ENCODE measurements at regions not wholly inside any gene's neighbourhood (a gene's known extent, or its start where the extent isn't known, plus 50 kb on each side); places are given as distances from the start of the nearest gene placed in this dataset.
A peak's percentile ranks its signal among the peaks of the same experiment; 100 is the strongest.

- DNase-seq (ENCODE audit: low read depth) = peak; percentile 27
- no peak overlapping the region for H3K4me3 ChIP-seq (ENCODE audit: low read length)
- no peak for TF ChIP-seq CTCF (IDR thresholded peaks at IDR 0.05; ENCODE audit: insufficient read depth, low read depth, low read length, missing control alignments)
These were observed 620.0 kb downstream of the PKHD1 start for GRCh38 chr6:51467231-51467952.

DNA sequence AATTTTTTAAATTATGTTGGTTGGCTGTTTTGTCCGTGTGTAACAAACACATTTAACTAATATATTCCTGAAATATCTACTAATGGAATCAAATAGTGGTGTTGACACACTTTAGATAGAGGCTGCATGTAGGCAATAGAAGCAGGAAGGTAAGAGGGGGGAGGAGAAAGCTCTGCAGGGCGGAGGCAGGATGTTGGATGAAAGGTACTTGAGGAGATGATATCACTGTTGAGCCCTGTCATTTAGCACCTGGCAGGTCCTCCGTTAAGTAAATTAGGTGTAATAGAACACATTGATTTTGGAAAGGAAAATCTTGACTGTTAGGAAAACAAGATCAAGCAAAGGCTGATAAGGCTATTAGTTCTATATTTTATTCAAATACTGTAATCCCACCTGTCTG, 618.7 kb downstream of the PKHD1 start:
- DNase-seq (ENCODE audit: low read depth) = no peak
- no peak overlapping the region for H3K4me3 ChIP-seq (ENCODE audit: low read length)
- no peak for TF ChIP-seq CTCF (IDR thresholded peaks at IDR 0.05; ENCODE audit: insufficient read depth, low read depth, low read length, missing control alignments)

DNA sequence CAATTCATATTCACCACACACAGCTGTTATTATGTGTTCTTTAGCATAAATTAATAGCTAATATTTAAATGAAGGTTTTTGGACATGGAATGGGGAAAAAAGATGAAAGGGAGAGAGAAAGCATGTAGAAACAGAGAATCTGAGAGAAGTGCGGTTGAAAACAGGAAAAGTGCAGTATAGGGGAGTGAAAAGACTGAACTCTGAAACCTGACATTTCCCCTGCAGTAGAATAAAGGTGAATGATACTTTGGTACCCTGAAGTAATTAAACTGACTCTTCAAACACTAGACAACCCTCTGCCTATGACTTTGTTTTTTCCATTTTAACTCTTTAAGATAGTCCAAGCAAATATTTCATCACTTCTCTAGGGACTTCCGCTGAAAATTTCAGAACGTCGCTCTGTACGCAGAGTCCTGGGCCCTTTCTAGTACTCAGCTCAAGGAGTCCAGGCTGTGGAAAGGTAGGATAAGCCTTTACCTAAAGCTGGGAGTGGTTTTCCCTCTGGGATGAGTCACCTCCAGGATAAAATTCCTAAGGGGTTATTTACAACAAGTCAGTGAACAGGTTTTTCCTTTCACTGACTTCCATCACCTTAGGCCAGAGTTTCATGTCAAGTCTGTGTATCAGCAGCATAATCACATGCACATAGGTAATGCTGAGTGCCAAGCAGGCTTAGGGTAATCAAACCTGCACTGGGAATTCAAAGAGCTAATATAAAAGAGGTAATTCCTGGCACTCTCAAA, 614.5 kb downstream of the PKHD1 start:
- H3K4me3 ChIP-seq (ENCODE audit: low read length) = no peak overlapping the region
- DNase-seq (ENCODE audit: low read depth) = peak; percentile 98

GRCh38 chr6:51474022-51474975, 613.1 kb downstream of the PKHD1 start:
- DNase-seq (ENCODE audit: low read depth) = peak; percentile 84
- no peak for TF ChIP-seq CTCF (IDR thresholded peaks at IDR 0.05; ENCODE audit: insufficient read depth, low read depth, low read length, missing control alignments)

More for the DNA sequence above, 614.5 kb downstream of the PKHD1 start:
- TF ChIP-seq CTCF (IDR thresholded peaks at IDR 0.05; ENCODE audit: insufficient read depth, low read depth, low read length, missing control alignments) = no peak

DNA sequence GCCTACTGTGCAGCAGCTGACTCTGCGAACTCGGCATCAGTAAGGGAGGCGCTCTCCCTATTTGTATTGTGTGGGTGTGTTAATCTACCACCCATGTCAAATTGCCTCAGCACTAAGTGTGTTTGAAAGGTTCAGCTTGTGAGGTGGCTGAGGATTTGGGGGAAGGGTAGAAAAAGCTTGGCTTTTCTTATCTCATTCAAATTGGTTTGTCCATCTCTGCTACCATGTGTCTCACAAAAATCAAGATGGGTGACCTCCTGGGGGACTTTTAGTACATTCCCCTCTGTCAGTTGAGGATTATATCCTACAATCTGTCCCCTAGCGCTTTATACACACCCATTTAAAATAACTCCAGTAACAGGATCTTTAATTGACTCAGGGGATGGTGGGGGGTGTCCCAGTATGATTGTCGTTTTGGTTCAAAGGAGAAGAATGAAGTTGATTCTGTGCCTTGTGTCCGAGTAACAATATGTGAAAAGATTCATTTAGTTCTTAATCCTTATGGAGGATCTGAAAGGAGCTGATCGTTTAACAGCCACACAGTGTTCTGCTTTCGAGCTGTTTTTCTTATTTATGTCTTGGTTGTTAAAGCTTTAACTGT, 609.6 kb downstream of the PKHD1 start:
- no peak for TF ChIP-seq CTCF (IDR thresholded peaks at IDR 0.05; ENCODE audit: insufficient read depth, low read depth, low read length, missing control alignments)
- no peak overlapping the region for H3K4me3 ChIP-seq (ENCODE audit: low read length)
- no peak for DNase-seq (ENCODE audit: low read depth)

More at GRCh38 chr6:51474022-51474975, 613.1 kb downstream of the PKHD1 start:
- H3K4me3 ChIP-seq (ENCODE audit: low read length) = no peak overlapping the region

- DNase-seq (ENCODE audit: low read depth) = peak; percentile 12
- no peak for TF ChIP-seq CTCF (IDR thresholded peaks at IDR 0.05; ENCODE audit: insufficient read depth, low read depth, low read length, missing control alignments)
These were observed 608.1 kb downstream of the PKHD1 start for GRCh38 chr6:51479296-51479695.

More at GRCh38 chr6:51479296-51479695, 608.1 kb downstream of the PKHD1 start:
- H3K4me3 ChIP-seq (ENCODE audit: low read length) = no peak overlapping the region

Data from epithelial cell of esophagus (primary cell).